ENCODE measurements at regions not wholly inside any gene's neighbourhood (a gene's known extent, or its start where the extent isn't known, plus 50 kb on each side); places are given as distances from the start of the nearest gene placed in this dataset.

DNA sequence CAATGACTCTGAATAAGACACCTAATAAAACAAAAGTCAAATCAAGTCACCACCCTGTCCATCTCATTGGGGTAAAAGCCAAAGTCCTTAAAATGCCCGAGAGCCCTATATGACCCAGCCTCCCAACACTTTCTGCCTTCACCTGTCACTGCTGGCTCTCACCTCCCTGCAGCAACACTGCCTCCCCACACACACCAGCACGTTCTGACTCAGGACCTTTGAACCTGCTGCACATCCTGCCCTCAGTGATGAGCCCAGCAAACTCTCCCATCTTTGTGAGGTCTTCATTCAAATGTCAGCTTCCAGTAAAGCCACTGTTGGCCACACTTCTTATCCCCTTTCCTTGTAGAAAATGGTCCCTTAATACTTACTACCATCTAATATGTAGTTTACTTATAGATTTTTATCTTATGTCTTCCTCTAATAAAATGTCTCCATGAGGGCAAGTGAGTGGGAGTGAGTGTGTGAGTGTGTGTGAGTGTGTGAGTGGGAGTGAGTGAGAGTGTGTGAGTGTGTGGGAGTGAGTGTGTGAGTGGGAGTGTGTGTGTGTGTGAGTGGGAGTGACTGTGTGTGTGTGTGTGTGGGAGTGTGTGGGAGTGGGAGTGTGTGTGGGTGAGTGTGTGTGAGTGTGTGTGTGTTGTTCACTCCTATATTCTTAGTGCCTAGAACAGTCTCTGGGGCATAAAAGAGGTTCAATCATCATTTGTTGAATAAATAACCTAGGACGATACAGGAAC is 504.7 kb downstream of the EIPR1 start:
- TF ChIP-seq, protein P1, sequence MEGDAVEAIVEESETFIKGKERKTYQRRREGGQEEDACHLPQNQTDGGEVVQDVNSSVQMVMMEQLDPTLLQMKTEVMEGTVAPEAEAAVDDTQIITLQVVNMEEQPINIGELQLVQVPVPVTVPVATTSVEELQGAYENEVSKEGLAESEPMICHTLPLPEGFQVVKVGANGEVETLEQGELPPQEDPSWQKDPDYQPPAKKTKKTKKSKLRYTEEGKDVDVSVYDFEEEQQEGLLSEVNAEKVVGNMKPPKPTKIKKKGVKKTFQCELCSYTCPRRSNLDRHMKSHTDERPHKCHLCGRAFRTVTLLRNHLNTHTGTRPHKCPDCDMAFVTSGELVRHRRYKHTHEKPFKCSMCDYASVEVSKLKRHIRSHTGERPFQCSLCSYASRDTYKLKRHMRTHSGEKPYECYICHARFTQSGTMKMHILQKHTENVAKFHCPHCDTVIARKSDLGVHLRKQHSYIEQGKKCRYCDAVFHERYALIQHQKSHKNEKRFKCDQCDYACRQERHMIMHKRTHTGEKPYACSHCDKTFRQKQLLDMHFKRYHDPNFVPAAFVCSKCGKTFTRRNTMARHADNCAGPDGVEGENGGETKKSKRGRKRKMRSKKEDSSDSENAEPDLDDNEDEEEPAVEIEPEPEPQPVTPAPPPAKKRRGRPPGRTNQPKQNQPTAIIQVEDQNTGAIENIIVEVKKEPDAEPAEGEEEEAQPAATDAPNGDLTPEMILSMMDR (IDR thresholded peaks at IDR 0.05 in 4 of 5, conservative IDR thresholded peaks at IDR 0.05 in 1 of 5) = no peak
- no peak for TF ChIP-seq POLR2A (IDR thresholded peaks at IDR 0.05)

Data from gastrocnemius medialis (tissue), 4 donors.